Spinal cord (tissue), 9 donors: ENCODE measurements at regions not wholly inside any gene's neighbourhood (a gene's known extent, or its start where the extent isn't known, plus 50 kb on each side); places are given as distances from the start of the nearest gene placed in this dataset.
A peak's percentile ranks its signal among the peaks of the same experiment; 100 is the strongest.
"Not testable (repeated sequence)": the region's sequence is repeated elsewhere in the genome, so short reads cannot be mapped to it uniquely, and the experiment has no call there.

Experiments
- DNase-seq, 6 donors: peaks; one replicate each; pipeline versions ENCODE4 v3.0.0 to v3.0.0-alpha.2; 2013 to 2015; ENCODE audit warnings: low spot score in 6 of 6, low read depth in 4 of 6
- H3K27ac ChIP-seq: one replicate; pipeline ENCODE4 v1.5.1; 2013; ENCODE audit warnings: low read depth, low read length, control low read depth
- H3K27me3 ChIP-seq: one replicate; pipeline ENCODE4 v1.6.1; 2013; ENCODE audit warnings: low read length; ENCODE audit not compliant: control insufficient read depth, insufficient read depth
- H3K36me3 ChIP-seq: one replicate; pipeline ENCODE4 v1.6.1; 2013; ENCODE audit warnings: low read length; ENCODE audit not compliant: control insufficient read depth, insufficient read depth
- H3K4me1 ChIP-seq: one replicate; pipeline ENCODE4 v1.6.1; 2013; ENCODE audit warnings: low read length; ENCODE audit not compliant: control insufficient read depth, insufficient read depth
- H3K4me3 ChIP-seq: one replicate; pipeline ENCODE4 v1.5.1; 2013; ENCODE audit warnings: low read depth, low read length, control low read depth
- H3K9me3 ChIP-seq: one replicate; pipeline ENCODE4 v1.6.1; 2013; ENCODE audit warnings: low read length; ENCODE audit not compliant: control insufficient read depth, insufficient read depth
- WGBS: methylation state at CpG from one replicate; pipeline ENCODE4 v1.1.5; 2013; ENCODE audit warnings: missing lambda C conversion rate; ENCODE audit not compliant: insufficient coverage; 5-methylcytosine and 5-hydroxymethylcytosine counted together
- donor health status: healthy.

DNA sequence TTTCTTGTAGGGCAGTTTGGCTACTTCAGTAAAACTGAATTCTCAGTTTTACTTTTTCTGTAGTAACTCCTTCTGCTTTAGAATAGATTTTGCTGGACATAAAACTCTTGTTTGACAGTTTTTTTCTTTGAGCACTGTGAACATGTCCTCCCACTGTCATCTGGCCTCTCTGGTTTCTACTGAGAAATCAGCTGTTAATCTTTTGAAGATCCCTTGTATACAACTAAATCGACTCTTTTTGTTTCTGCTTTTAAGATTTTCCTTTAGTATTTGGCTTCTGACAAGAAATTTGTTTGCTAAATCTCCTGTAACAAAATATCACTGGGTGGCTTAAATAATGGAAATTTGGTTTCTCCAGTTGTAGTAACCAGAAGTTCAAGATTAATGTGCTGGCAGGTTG is 570.9 kb upstream of the RAB6C start:
- Histone ChIP-seq H3K4me1 (no peaks in the 10 kb centered on the region), H3K27ac (no peak overlapping the region), H3K9me3 (peaks cover 3% of the 10 kb centered on the region), H3K27me3 (no peaks in the 10 kb centered on the region), H3K4me3 (no peak overlapping the region), H3K36me3 (no peaks in the 10 kb centered on the region)
- WGBS = no CpG with 5 or more reads among the region's 1 CpG
- DNase-seq = no peak

DNA sequence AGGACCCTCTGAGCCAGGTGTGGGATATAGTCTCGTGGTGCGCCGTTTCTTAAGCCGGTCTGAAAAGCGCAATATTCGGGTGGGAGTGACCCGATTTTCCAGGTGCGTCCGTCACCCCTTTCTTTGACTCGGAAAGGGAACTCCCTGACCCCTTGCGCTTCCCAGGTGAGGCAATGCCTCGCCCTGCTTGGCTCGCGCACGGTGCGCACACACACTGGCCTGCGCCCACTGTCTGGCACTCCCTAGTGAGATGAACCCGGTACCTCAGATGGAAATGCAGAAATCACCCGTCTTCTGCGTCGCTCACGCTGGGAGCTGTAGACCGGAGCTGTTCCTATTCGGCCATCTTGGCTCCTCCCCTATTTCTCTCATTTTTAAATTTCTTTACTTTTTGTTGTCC is 562.4 kb upstream of the RAB6C start:
- H3K36me3 ChIP-seq, H3K9me3 ChIP-seq, H3K27ac ChIP-seq, DNase-seq, H3K4me3 ChIP-seq, H3K4me1 ChIP-seq, H3K27me3 ChIP-seq: not testable (repeated sequence)
- no CpG with 5 or more reads among the region's 24 CpGs for WGBS

DNA sequence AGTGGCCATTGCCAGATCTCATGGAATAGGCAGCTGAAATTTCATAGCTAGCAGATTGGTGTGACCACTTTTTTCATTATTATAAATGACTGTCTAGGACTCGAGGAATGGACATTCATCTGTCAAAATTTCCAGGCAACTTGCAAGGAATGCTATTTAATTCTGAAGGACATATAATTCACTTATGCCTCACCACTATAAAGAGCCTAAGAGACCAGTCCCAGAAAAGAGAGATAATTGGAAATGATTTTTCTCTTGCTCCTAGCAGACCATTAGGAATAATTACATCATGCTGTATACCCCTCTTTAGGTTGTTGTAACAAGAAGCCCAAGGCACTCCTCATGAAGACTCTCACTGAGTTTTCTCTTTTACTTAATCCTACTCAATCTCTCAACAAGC is 557.4 kb upstream of the RAB6C start:
- no peaks in the 10 kb centered on the region for H3K27me3 ChIP-seq
- no peaks in the 10 kb centered on the region for H3K9me3 ChIP-seq
- WGBS = no CpG with 5 or more reads among the region's 1 CpG
- peak in 1 of 6 donors; percentile 55 for DNase-seq
- no peak overlapping the region for H3K4me3 ChIP-seq
- H3K27ac ChIP-seq = no peak overlapping the region
- no peaks in the 10 kb centered on the region for H3K4me1 ChIP-seq
- no peaks in the 10 kb centered on the region for H3K36me3 ChIP-seq

DNA sequence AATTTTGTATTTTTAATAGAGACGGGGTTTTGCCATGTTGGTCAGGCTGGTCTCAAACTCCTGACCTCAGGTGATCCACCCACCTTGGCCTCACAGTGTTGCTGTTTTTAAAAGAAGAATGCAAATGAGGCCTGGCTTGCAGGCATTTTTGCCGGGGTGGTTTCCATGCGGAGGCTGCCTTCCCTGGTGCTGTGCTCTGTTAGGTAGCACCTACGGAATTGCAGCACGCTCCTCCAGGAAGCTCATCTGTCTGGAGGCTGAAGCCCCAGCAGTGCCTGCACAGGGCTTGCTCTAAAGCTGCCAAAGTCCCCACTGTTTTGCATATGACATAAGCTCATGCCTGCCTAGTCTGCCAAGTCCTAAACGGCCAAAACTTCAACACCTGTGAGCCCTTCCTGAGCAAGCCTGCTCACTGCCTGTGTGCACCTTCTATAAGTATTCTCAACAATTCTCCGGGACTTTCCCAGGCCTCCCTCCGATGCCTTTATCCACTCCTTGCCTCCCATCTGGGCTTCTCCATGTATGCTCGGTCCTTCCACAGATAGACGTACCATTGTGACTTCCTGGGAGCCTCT is 551.3 kb upstream of the RAB6C start:
- Histone ChIP-seq H3K27me3 (no peaks in the 10 kb centered on the region), H3K27ac (no peak overlapping the region), H3K4me1 (peaks cover 7% of the 10 kb centered on the region), H3K9me3 (no peaks in the 10 kb centered on the region), H3K36me3 (no peaks in the 10 kb centered on the region), H3K4me3 (no peak overlapping the region)
- 79% methylated on average over 9 of the region's 10 CpGs for WGBS
- peak in 1 of 6 donors; percentile 49 for DNase-seq

DNA sequence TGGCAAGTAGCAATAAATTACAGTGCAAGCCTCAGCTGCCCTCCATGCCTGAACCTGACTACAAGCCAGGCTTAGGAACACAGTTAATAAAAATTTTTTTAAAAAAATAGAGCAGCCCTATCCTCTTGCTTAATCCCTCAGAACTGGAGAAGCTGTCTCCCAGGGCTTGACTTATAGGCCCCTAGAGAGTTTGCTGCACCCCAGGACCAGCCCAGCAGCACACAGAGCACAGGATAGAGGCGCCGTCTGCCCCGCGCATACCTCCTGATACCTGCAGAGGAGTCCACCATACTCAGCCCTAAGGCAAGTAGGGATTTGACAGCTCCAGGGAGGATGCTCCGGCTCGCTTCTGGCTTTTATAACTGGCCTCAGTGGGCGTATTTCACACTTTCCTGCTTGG is 548.6 kb upstream of the RAB6C start:
- H3K27ac ChIP-seq = no peak overlapping the region
- WGBS = 75% methylated on average over 7 of the region's 7 CpGs
- H3K36me3 ChIP-seq = no peaks in the 10 kb centered on the region
- DNase-seq = no peak
- no peaks in the 10 kb centered on the region for H3K9me3 ChIP-seq
- H3K4me3 ChIP-seq = no peak overlapping the region
- no peaks in the 10 kb centered on the region for H3K27me3 ChIP-seq
- peaks cover 7% of the 10 kb centered on the region for H3K4me1 ChIP-seq

DNA sequence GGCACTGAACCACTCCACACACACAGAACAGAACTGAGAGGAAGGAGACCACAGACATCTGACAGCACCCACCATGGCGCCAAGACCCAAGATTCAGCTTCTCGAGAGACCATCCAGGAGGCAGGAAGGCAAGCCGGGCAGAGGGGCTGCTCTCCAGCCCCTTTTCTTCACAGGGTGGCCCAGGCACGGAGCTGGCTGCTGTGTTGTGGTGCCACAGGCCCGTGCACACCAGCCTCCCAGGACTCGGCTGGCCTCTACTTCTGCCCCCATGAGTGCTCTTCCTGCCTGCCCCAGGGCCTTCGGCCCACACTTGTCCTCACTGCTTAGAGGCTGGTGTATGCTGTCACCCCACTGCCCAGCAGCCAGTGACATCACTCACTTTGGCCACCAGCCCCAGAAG is 547.6 kb upstream of the RAB6C start:
- peaks cover 7% of the 10 kb centered on the region for H3K4me1 ChIP-seq
- 90% methylated on average over 6 of the region's 7 CpGs for WGBS
- no peak overlapping the region for H3K4me3 ChIP-seq
- H3K27me3 ChIP-seq = no peaks in the 10 kb centered on the region
- DNase-seq = no peak
- H3K9me3 ChIP-seq = no peaks in the 10 kb centered on the region
- H3K27ac ChIP-seq = no peak overlapping the region
- no peaks in the 10 kb centered on the region for H3K36me3 ChIP-seq

DNA sequence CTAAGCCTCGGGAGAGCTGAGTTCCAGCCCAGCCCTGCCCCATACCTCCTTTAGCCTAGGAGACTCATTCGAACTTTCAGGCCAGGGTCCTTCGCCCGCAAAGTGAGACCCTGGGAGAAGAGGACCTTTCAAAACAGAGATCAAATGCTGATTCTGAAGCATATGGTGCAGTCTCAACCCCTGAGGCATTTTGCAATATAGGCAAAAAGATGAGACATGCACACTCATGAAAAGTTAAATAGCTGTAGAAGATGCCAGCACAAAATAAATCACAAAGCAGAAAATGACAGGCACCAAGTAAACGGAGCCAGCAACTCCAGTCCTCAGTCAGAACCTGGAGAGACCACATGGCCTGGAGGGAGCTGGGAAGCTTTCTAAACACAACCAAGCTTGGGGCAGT is 542.7 kb upstream of the RAB6C start:
- DNase-seq = peak in 1 of 6 donors; percentile 16
- 72% methylated on average over 4 of the region's 5 CpGs for WGBS
- Histone ChIP-seq H3K36me3 (no peaks in the 10 kb centered on the region), H3K27me3 (no peaks in the 10 kb centered on the region), H3K4me1 (peaks cover 19% of the 10 kb centered on the region), H3K9me3 (no peaks in the 10 kb centered on the region), H3K27ac (no peak overlapping the region), H3K4me3 (no peak overlapping the region)

DNA sequence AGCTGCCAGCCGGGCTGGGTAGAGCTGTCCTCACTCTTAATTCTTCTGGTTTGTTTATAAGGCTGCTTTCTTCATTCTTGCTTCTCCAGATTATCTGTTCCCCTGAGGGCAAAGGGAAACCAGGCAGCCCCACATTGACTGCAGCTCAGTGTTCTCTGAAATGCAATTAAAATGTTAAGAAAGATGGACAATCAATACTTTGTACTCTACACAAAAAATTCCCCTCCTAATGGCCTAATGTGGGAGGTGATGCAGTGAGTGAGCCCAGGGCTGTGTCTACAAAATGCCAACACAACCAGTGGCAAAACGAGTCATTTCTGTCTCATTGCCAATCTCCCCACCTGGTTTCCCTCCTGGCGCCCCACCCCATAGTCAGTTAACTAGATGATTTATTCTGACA is 541.7 kb upstream of the RAB6C start:
- Histone ChIP-seq H3K36me3 (no peaks in the 10 kb centered on the region), H3K9me3 (no peaks in the 10 kb centered on the region), H3K4me1 (peaks cover 16% of the 10 kb centered on the region), H3K27me3 (no peaks in the 10 kb centered on the region), H3K27ac (no peak overlapping the region), H3K4me3 (no peak overlapping the region)
- WGBS = 62% methylated on average over 3 of the region's 3 CpGs
- DNase-seq = peak in 1 of 6 donors; percentile 11

DNA sequence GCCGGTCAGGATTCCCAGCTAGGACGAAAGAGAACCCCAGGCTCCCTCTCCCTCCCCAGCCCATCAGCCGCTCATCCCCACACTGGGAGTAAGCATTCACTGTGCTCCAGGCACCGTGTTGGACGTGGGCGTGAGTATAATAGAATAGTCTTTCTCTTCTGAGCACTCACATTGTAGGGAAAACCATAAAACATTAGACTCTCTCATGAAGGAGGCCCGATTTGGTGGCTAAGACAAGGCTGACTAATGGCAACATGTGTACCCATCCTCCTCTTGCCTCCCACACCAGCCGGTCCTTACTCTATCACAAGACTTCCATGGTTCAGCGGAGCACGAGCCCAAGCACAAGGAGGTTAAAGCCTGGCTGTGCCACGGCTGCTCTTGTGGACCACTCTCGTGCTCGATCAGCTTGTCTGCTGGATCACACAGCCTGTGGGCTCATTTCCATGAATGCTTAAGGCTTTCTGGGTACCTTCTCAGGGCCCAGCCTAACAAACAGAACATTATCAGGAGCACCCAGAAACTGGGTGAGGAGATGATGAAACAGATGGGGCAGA is 540.9 kb upstream of the RAB6C start:
- no peak overlapping the region for H3K27ac ChIP-seq
- no peaks in the 10 kb centered on the region for H3K9me3 ChIP-seq
- DNase-seq = no peak
- no peaks in the 10 kb centered on the region for H3K27me3 ChIP-seq
- peaks cover 16% of the 10 kb centered on the region for H3K4me1 ChIP-seq
- no peaks in the 10 kb centered on the region for H3K36me3 ChIP-seq
- no peak overlapping the region for H3K4me3 ChIP-seq
- WGBS = 82% methylated on average over 6 of the region's 13 CpGs
